K562 (cell line): ENCODE measurements at regions not wholly inside any gene's neighbourhood (a gene's known extent, or its start where the extent isn't known, plus 50 kb on each side); places are given as distances from the start of the nearest gene placed in this dataset.

Experiments used
- ATAC-seq: fragments of 200-7000 bp; cut with Tn5 transposase; 3 replicates; pipeline ENCODE4 v1.9.1; 2020; ENCODE audit warnings: moderate library complexity
- BruUV-seq: library from RNA; stranded (reverse); fragments of 400-500 nt; replicated peaks from 2 replicates; lab custom pipeline; 2021; lab: Mats Ljungman, UMichigan
- CTCF ChIA-PET: fragments of 300-600 bp; formaldehyde crosslinking; extraction: SDS; loops from one replicate; lab custom pipeline; 2021; ENCODE audit warnings: low intra/inter-chr PET ratio; lab: Yijun Ruan, JAX
- POLR2A ChIA-PET: fragments of 300-600, 350-650 bp; sonication (Branson Sonifier 250); formaldehyde crosslinking; extraction: SDS; loops from one replicate; lab custom pipeline; 2021; ENCODE audit warnings: antibody characterized with exemption, inconsistent platforms; lab: Yijun Ruan, JAX
- DNase-seq, 4 experiments: peaks; one replicate each; pipeline versions ENCODE4 v3.0.0 to v3.0.0-alpha.2; 2011 to 2018; ENCODE audit warnings: low spot score in 3 of 4, mixed read lengths in 3 of 4; ENCODE audit errors: extremely low read depth in 1 of 4
- FAIRE-seq: peaks from 2 replicates; lab custom pipeline; 2011; peaks lifted over from hg19 to GRCh38; lab: Jason Lieb, UNC
- H2AFZ ChIP-seq: 2 replicates; pipeline ENCODE4 v1.6.0; 2011; ENCODE audit warnings: low read depth, low read length, control low read depth, inconsistent platforms
- H3K27ac ChIP-seq: fragments of 200-600 bp; 3 replicates; pipeline ENCODE4 v1.8.0; 2011; ENCODE audit warnings: low read depth, mild to moderate bottlenecking, control low read depth, inconsistent platforms, low read length, moderate library complexity, mixed read lengths; ENCODE audit errors: extremely low read depth
- H3K27me3 ChIP-seq, 2 experiments: fragments of 300-600 bp in 1 of 2; 2 replicates in 1 of 2; 3 replicates in 1 of 2; pipeline versions ENCODE4 v1.6.0 to v1.8.0; 2011; ENCODE audit warnings: inconsistent platforms in 2 of 2, low read length in 2 of 2, mild to moderate bottlenecking in 1 of 2, mixed read lengths in 1 of 2, moderate library complexity in 1 of 2; ENCODE audit not compliant: control insufficient read depth in 2 of 2, insufficient read depth in 2 of 2
- H3K36me3 ChIP-seq: fragments of 300-600 bp; 3 replicates; pipeline ENCODE4 v1.8.0; 2011; ENCODE audit warnings: mild to moderate bottlenecking, low read length, inconsistent platforms; ENCODE audit not compliant: control insufficient read depth, insufficient read depth
- H3K4me1 ChIP-seq, 2 experiments: fragments of 200-600 bp in 1 of 2; replicated peaks in 1 of 2; 2 replicates in 1 of 2; 3 replicates in 1 of 2; pipeline versions ENCODE4 v1.5.1 to v1.8.0; 2011; ENCODE audit warnings: inconsistent platforms in 2 of 2, low read length in 2 of 2, mild to moderate bottlenecking in 1 of 2, mixed read lengths in 1 of 2, moderate library complexity in 1 of 2; ENCODE audit not compliant: control insufficient read depth in 2 of 2, insufficient read depth in 2 of 2
- H3K4me2 ChIP-seq: 2 replicates; pipeline ENCODE4 v1.6.1; 2011; ENCODE audit warnings: low read length, control low read depth, inconsistent platforms, mixed read lengths; ENCODE audit not compliant: insufficient read depth
- H3K4me3 ChIP-seq: fragments of 200-600 bp; sonication (generic), shearing (Covaris generic); 2 replicates; pipeline ENCODE4 v1.5.1; 2016; ENCODE audit warnings: control low read depth, inconsistent platforms
- H3K79me2 ChIP-seq: fragments of 200-600 bp; 3 replicates; pipeline ENCODE4 v1.8.0; 2011; ENCODE audit warnings: low read length, inconsistent platforms; ENCODE audit not compliant: control insufficient read depth, insufficient read depth
- H3K9ac ChIP-seq, 2 experiments: 2 replicates each; pipeline versions ENCODE4 v1.6.0 to v1.6.1; 2011; ENCODE audit warnings: low read depth in 2 of 2, low read length in 2 of 2, control low read depth in 1 of 2, inconsistent platforms in 1 of 2, mild to moderate bottlenecking in 1 of 2, mixed read lengths in 1 of 2; ENCODE audit not compliant: insufficient read depth in 1 of 2
- H3K9me1 ChIP-seq: one replicate; pipeline ENCODE4 v1.6.0; 2011; ENCODE audit warnings: inconsistent platforms, mild to moderate bottlenecking, low read length, moderate library complexity; ENCODE audit not compliant: control insufficient read depth, insufficient read depth
- H3K9me3 ChIP-seq: replicated peaks from 2 replicates; pipeline ENCODE4 v1.5.1; 2011; ENCODE audit warnings: low read depth, low read length, inconsistent platforms; ENCODE audit not compliant: control insufficient read depth, insufficient read depth
- H4K20me1 ChIP-seq: replicated peaks from 2 replicates; pipeline ENCODE4 v1.6.1; 2011; ENCODE audit warnings: low read length, inconsistent platforms, mixed read lengths; ENCODE audit not compliant: control insufficient read depth, insufficient read depth
- MXD1 ChIP-seq: fragments of 250-450 bp; sonication (Bioruptor Pico); IDR thresholded peaks from 2 replicates; pipeline ENCODE4 v1.8.0; 2021; ENCODE audit warnings: borderline replicate concordance, mild to moderate bottlenecking, moderate library complexity; ENCODE audit not compliant: poor library complexity, severe bottlenecking
- NFRKB ChIP-seq: fragments of 450-650 bp; IDR thresholded peaks from 2 replicates; pipeline ENCODE4 v1.6.1; 2016; ENCODE audit warnings: low read depth
- NR3C1 ChIP-seq: sonication (generic); formaldehyde crosslinking; IDR thresholded peaks from 2 replicates; pipeline ENCODE4 v1.8.1; 2022; ENCODE audit warnings: missing genetic modification reagents
- SLC30A9 ChIP-seq: fragments of 250-450 bp; sonication (Bioruptor Pico); IDR thresholded peaks from 2 replicates; pipeline ENCODE4 v1.8.0; 2022; ENCODE audit warnings: mild to moderate bottlenecking, moderate library complexity
- TCFL5 ChIP-seq: fragments of 250-450 bp; sonication (Bioruptor Pico); conservative IDR thresholded peaks from 2 replicates; pipeline ENCODE4 v1.6.1; 2021; ENCODE audit warnings: mild to moderate bottlenecking, moderate library complexity, matching md5 sums
- TEAD1 ChIP-seq, 2 experiments: fragments of 450-650 bp in 1 of 2; sonication (generic) in 1 of 2; formaldehyde crosslinking; IDR thresholded peaks; 2 replicates each; pipeline versions ENCODE4 v1.4.0 to v1.8.0; 2020 to 2022; ENCODE audit warnings: mild to moderate bottlenecking in 2 of 2, missing genetic modification reagents in 1 of 2
- ZNF507 ChIP-seq: conservative IDR thresholded peaks from 2 replicates; pipeline ENCODE4 v1.6.1; 2017; ENCODE audit warnings: missing genetic modification characterization, missing compliant biosample characterization
- WGBS: fragments of 100-300 bp; shearing (Covaris generic); methylation state at CpG from one replicate; pipeline ENCODE4 v1.1.6; 2016; ENCODE audit warnings: low coverage, mixed read lengths; ENCODE audit not compliant: insufficient coverage; ENCODE audit errors: missing lambda C conversion rate; 5-methylcytosine and 5-hydroxymethylcytosine counted together
- in situ Hi-C: fragments of 300-500 bp; cut with MboI; formaldehyde crosslinking; loops from 4 replicates; pipeline ENCODE4 v1.15.0; 2018; ENCODE audit warnings: inconsistent platforms, mixed read lengths
- intact Hi-C: fragments of 100-400 bp; cut with micrococcal nuclease; formaldehyde crosslinking; loops from 2 replicates; pipeline ENCODE4 v1.14.2; 2022
- TF ChIP-seq, protein P1 (sequence below): fragments of 250-450 bp; sonication (Bioruptor Pico); IDR thresholded peaks from 2 replicates; pipeline ENCODE4 v1.4.0; 2020; ENCODE audit warnings: mild to moderate bottlenecking, moderate library complexity

GRCh38 chr14:51547260-51547659 lies 104.5 kb upstream of the FRMD6 start:
- CTCF ChIA-PET = no interaction called here

DNA sequence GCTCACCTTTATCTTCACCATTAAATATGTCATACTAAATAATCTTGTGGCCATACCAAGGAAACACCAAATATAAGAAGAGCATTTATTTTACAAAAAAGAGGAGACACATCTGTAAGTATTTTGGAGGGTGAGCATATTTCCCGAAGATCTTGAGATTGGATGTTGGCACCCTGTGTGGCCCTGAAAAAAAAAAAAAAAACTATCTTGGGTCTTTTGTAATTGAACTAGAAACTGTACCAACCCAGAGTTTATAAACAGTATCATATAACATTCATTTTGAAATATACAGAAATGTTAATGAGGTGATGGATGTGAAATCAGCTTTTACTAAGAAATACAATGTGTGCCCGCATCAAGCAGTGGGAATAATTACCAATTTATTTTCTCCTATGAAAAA lies 104.0 kb upstream of the FRMD6 start:
- H3K27me3 ChIP-seq = no peaks in the 10 kb centered on the region
- H3K27ac ChIP-seq = no peak overlapping the region
- no peak for DNase-seq
- H3K9me1 ChIP-seq = no peaks in the 10 kb centered on the region
- no peak for ATAC-seq
- in situ Hi-C loops = no loop called here
- no peak overlapping the region for H3K9ac ChIP-seq
- FAIRE-seq = no peak
- no peak overlapping the region for H2AFZ ChIP-seq
- H3K4me3 ChIP-seq = no peak overlapping the region
- H3K79me2 ChIP-seq = no peaks in the 10 kb centered on the region
- no peaks in the 10 kb centered on the region for H3K36me3 ChIP-seq
- 0% methylated on average over 2 of the region's 2 CpGs for WGBS
- intact Hi-C loops = no loop called here
- ChIA-PET CTCF (no interaction called here), POLR2A (interaction anchor here (0.6 kb wide), 1 partner anchor 347 kb away, joined by 4 read pairs; no protein-coding TSS in a partner anchor)
- no peaks in the 10 kb centered on the region for H4K20me1 ChIP-seq
- H3K9me3 ChIP-seq = no peaks in the 10 kb centered on the region
- no peak overlapping the region for H3K4me2 ChIP-seq
- no TSS peak for BruUV-seq
- H3K4me1 ChIP-seq = no peaks in the 10 kb centered on the region
- TF ChIP-seq MXD1 (CRISPR knock-in tag) = no peak
- no peak for TF ChIP-seq TEAD1 (CRISPR knock-in tag; IDR thresholded peaks at IDR 0.05)
- TF ChIP-seq NFRKB = no peak
- TF ChIP-seq TCFL5 (CRISPR knock-in tag) = no peak
- no peak for TF ChIP-seq NR3C1
- TF ChIP-seq, protein P1, sequence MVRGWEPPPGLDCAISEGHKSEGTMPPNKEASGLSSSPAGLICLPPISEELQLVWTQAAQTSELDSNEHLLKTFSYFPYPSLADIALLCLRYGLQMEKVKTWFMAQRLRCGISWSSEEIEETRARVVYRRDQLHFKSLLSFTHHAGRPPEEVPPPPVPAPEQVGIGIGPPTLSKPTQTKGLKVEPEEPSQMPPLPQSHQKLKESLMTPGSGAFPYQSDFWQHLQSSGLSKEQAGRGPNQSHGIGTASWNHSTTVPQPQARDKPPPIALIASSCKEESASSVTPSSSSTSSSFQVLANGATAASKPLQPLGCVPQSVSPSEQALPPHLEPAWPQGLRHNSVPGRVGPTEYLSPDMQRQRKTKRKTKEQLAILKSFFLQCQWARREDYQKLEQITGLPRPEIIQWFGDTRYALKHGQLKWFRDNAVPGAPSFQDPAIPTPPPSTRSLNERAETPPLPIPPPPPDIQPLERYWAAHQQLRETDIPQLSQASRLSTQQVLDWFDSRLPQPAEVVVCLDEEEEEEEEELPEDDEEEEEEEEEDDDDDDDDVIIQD (CRISPR knock-in tag) = no peak
- no peak for TF ChIP-seq SLC30A9 (CRISPR knock-in tag)

More at GRCh38 chr14:51547260-51547659, 104.5 kb upstream of the FRMD6 start:
- H3K9me3 ChIP-seq = no peaks in the 10 kb centered on the region
- no peaks in the 10 kb centered on the region for H3K27me3 ChIP-seq
- POLR2A ChIA-PET = interaction anchor here (0.6 kb wide), 1 partner anchor 347 kb away, joined by 4 read pairs; no protein-coding TSS in a partner anchor
- no peaks in the 10 kb centered on the region for H3K36me3 ChIP-seq
- no peaks in the 10 kb centered on the region for H3K79me2 ChIP-seq
- H3K9ac ChIP-seq = no peak overlapping the region
- intact Hi-C loops (no loop called here), in situ Hi-C loops (no loop called here)
- H3K27ac ChIP-seq = no peak overlapping the region
- H3K4me1 ChIP-seq = no peaks in the 10 kb centered on the region
- no peak for TF ChIP-seq ZNF507 (tag)
- FAIRE-seq (no peak), ATAC-seq (no peak), DNase-seq (no peak)
- H4K20me1 ChIP-seq = no peaks in the 10 kb centered on the region
- 0% methylated on average over 3 of the region's 3 CpGs for WGBS
- no peak overlapping the region for H2AFZ ChIP-seq
- no TSS peak for BruUV-seq
- H3K9me1 ChIP-seq = no peaks in the 10 kb centered on the region
- no peak overlapping the region for H3K4me3 ChIP-seq
- no peak overlapping the region for H3K4me2 ChIP-seq
